Endothelial cell of umbilical vein (primary cell): ENCODE measurements at regions not wholly inside any gene's neighbourhood (a gene's known extent, or its start where the extent isn't known, plus 50 kb on each side); places are given as distances from the start of the nearest gene placed in this dataset.

ENCODE experiments used
- BruUV-seq: library from RNA; stranded (reverse); fragments of 400-500 nt; replicated peaks from 2 replicates; lab custom pipeline; 2021; lab: Mats Ljungman, UMichigan
- CTCF ChIA-PET: fragments of 300-600, 350-600 bp; sonication (Branson Sonifier 250); formaldehyde crosslinking; loops from one replicate; lab custom pipeline; 2021; ENCODE audit warnings: antibody characterized with exemption, inconsistent platforms; lab: Charles Lee
- POLR2A ChIA-PET: fragments of 300-600, 350-600 bp; sonication (Branson Sonifier 250); formaldehyde crosslinking; loops from one replicate; lab custom pipeline; 2021; ENCODE audit warnings: antibody characterized with exemption, inconsistent platforms; lab: Charles Lee
- DNase-seq: peaks from one replicate; pipeline ENCODE4 v3.0.0-alpha.2; 2011; ENCODE audit warnings: low read depth, low spot score
- FAIRE-seq: peaks from 2 replicates; lab custom pipeline; 2011; peaks lifted over from hg19 to GRCh38; lab: Jason Lieb, UNC
- H2AFZ ChIP-seq: 2 replicates; pipeline ENCODE4 v1.6.0; 2012; ENCODE audit warnings: low read depth, low read length, control low read depth, inconsistent platforms
- H3K27ac ChIP-seq: 2 replicates; pipeline ENCODE4 v1.5.1; 2011; ENCODE audit warnings: low read depth, mild to moderate bottlenecking, control low read depth, low read length, moderate library complexity; ENCODE audit not compliant: insufficient read depth
- H3K27me3 ChIP-seq, 2 experiments: 2 replicates each; pipeline versions ENCODE4 v1.6.0 to v1.6.1; 2011; ENCODE audit warnings: low read length in 2 of 2, mixed read lengths in 1 of 2; ENCODE audit not compliant: control insufficient read depth in 2 of 2, insufficient read depth in 2 of 2
- H3K36me3 ChIP-seq, 2 experiments: 2 replicates in 1 of 2; 3 replicates in 1 of 2; pipeline ENCODE4 v1.5.1; 2011; ENCODE audit warnings: low read length in 2 of 2, mild to moderate bottlenecking in 1 of 2, moderate library complexity in 1 of 2; ENCODE audit not compliant: control insufficient read depth in 2 of 2, insufficient read depth in 2 of 2; ENCODE audit errors: extremely low read depth in 1 of 2
- H3K4me1 ChIP-seq: 3 replicates; pipeline ENCODE4 v1.5.1; 2011; ENCODE audit warnings: mild to moderate bottlenecking, low read length; ENCODE audit not compliant: control insufficient read depth, insufficient read depth; ENCODE audit errors: extremely low read depth
- H3K4me2 ChIP-seq: 2 replicates; pipeline ENCODE4 v1.6.1; 2011; ENCODE audit warnings: low read length, control low read depth, mixed read lengths; ENCODE audit not compliant: insufficient read depth
- H3K4me3 ChIP-seq, 3 experiments: fragments of 200-600 bp in 1 of 3; sonication (generic), shearing (Covaris generic) in 1 of 3; replicated peaks in 1 of 3; 2 replicates each; pipeline ENCODE4 v1.5.1; 2011 to 2016; ENCODE audit warnings: control low read depth in 3 of 3, low read length in 3 of 3, mild to moderate bottlenecking in 2 of 3, inconsistent platforms in 1 of 3, low read depth in 1 of 3, moderate library complexity in 1 of 3; ENCODE audit not compliant: insufficient read depth in 1 of 3
- H3K79me2 ChIP-seq: 2 replicates; pipeline ENCODE4 v1.6.0; 2012; ENCODE audit warnings: low read length, inconsistent platforms; ENCODE audit not compliant: control insufficient read depth, insufficient read depth
- H3K9ac ChIP-seq: replicated peaks from 2 replicates; pipeline ENCODE3; 2011; ENCODE audit warnings: low read length, control low read depth; ENCODE audit not compliant: insufficient read depth; ENCODE audit errors: extremely low read depth
- H3K9me1 ChIP-seq: replicated peaks from 3 replicates; pipeline ENCODE4 v1.6.0; 2011; ENCODE audit warnings: mild to moderate bottlenecking, low read length; ENCODE audit not compliant: control insufficient read depth, insufficient read depth; ENCODE audit errors: extremely low read depth
- H3K9me3 ChIP-seq: replicated peaks from 2 replicates; pipeline ENCODE4 v1.5.1; 2012; ENCODE audit warnings: low read length, inconsistent platforms; ENCODE audit not compliant: control insufficient read depth, insufficient read depth
- H4K20me1 ChIP-seq: replicated peaks from 2 replicates; pipeline ENCODE3; 2011; ENCODE audit warnings: mild to moderate bottlenecking, low read length; ENCODE audit not compliant: control insufficient read depth, insufficient read depth; ENCODE audit errors: extremely low read depth
- EZH2 ChIP-seq: IDR thresholded peaks from 2 replicates; pipeline ENCODE4 v1.6.1; 2012; ENCODE audit warnings: borderline replicate concordance, low read depth, mild to moderate bottlenecking, moderate library complexity, low read length, inconsistent platforms; ENCODE audit not compliant: severe bottlenecking
- FOS ChIP-seq: IDR thresholded peaks from 2 replicates; pipeline ENCODE4 v1.6.1; 2011; ENCODE audit warnings: mild to moderate bottlenecking, low read length, moderate library complexity, borderline replicate concordance; ENCODE audit not compliant: insufficient read depth
- GATA2 ChIP-seq: IDR thresholded peaks from 2 replicates; pipeline ENCODE4 v1.7.0; 2011; ENCODE audit warnings: low read depth, mild to moderate bottlenecking, moderate library complexity, mixed read lengths, low read length; ENCODE audit not compliant: insufficient read length, insufficient read depth
- JUN ChIP-seq: IDR thresholded peaks from 2 replicates; pipeline ENCODE4 v1.6.1; 2011; ENCODE audit warnings: borderline replicate concordance, low read depth; ENCODE audit not compliant: insufficient read length, insufficient read depth
- MYC ChIP-seq: IDR thresholded peaks from one replicate; pipeline ENCODE4 v1.6.1; 2011; ENCODE audit warnings: mild to moderate bottlenecking, low read depth, low read length
- POLR2A ChIP-seq: IDR thresholded peaks from 2 replicates; pipeline ENCODE4 v1.6.1; 2012; ENCODE audit warnings: low read depth, mild to moderate bottlenecking, control low read depth, low read length
- POLR2AphosphoS5 ChIP-seq: IDR thresholded peaks from 2 replicates; pipeline ENCODE4 v1.6.1; 2012; ENCODE audit warnings: low read depth, mild to moderate bottlenecking, control low read depth, low read length, moderate library complexity; ENCODE audit not compliant: insufficient read depth
- dilution Hi-C: fragments of 300-500 bp; cut with MboI; formaldehyde crosslinking; loops from one replicate; pipeline ENCODE4 v1.15.0; 2019; ENCODE audit warnings: low sequenced_read_pairs; ENCODE audit not compliant: extremely low pct_ligation_motif_present
- intact Hi-C: fragments of 100-400 bp; cut with micrococcal nuclease; formaldehyde crosslinking; loops from one replicate; pipeline ENCODE4 v1.10.0; 2022
- TF ChIP-seq, protein P1 (sequence below), 2 donors: IDR thresholded peaks; 1 replicate in 1 of 2; 2 replicates in 1 of 2; pipeline ENCODE4 v1.5.1; 2011; ENCODE audit warnings: low read length in 2 of 2, mild to moderate bottlenecking in 2 of 2, moderate library complexity in 2 of 2, control low read depth in 1 of 2, inconsistent platforms in 1 of 2, low read depth in 1 of 2; ENCODE audit not compliant: insufficient read depth in 1 of 2; ENCODE audit errors: extremely low read depth in 1 of 2
- TF ChIP-seq, protein P2 (sequence below): IDR thresholded peaks from 2 replicates; pipeline ENCODE4 v1.6.1; 2011; ENCODE audit not compliant: insufficient read depth, insufficient read length

DNA sequence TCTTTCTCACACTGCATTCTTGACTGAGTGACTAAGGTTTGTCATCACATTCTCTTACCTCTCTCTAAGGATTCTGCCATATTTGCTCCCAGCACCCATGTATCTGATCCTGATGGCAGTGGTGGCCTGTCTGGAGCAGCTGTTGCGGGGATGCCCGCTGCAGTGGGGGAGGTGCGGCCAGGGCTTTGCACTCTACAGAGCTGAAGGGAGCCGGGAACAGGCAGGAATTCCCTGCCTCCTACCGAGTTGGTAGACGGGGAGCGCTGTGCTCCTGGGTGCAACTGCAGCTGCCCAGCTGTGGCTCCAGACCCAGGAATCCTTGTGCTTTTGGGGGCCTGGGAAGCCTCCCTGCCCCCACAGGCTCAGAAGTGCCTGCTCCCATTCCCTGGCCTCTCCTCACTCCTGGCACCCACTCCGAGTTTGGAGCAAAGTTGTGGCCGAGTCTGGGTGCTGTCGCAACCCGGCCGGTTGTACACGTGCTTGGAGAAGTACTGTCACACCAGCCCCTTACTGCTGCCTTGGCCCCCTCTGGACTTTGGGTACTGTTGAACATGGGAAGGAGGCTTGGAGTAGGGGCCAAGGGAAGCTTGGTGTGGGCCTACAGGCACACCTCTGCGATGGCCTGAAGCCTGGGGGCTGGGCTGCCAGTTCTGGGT lies 106.9 kb upstream of the OR4E1 start:
- BruUV-seq = no TSS peak
- H2AFZ ChIP-seq = no peak overlapping the region
- intact Hi-C loops = no loop called here
- ChIA-PET CTCF (interaction anchor here (0.8 kb wide), 1 partner anchor 44 kb away, joined by 3 read pairs; no protein-coding TSS in a partner anchor), POLR2A (no interaction called here)
- no peaks in the 10 kb centered on the region for H3K79me2 ChIP-seq
- no peaks in the 10 kb centered on the region for H3K4me1 ChIP-seq
- H3K9me3 ChIP-seq = no peaks in the 10 kb centered on the region
- no peaks in the 10 kb centered on the region for H3K36me3 ChIP-seq
- no peaks in the 10 kb centered on the region for H4K20me1 ChIP-seq
- TF ChIP-seq FOS (no peak), EZH2 (no peak), POLR2AphosphoS5 (no peak), JUN (no peak), GATA2 (no peak), MYC (no peak), POLR2A (no peak)
- TF ChIP-seq, protein P1, sequence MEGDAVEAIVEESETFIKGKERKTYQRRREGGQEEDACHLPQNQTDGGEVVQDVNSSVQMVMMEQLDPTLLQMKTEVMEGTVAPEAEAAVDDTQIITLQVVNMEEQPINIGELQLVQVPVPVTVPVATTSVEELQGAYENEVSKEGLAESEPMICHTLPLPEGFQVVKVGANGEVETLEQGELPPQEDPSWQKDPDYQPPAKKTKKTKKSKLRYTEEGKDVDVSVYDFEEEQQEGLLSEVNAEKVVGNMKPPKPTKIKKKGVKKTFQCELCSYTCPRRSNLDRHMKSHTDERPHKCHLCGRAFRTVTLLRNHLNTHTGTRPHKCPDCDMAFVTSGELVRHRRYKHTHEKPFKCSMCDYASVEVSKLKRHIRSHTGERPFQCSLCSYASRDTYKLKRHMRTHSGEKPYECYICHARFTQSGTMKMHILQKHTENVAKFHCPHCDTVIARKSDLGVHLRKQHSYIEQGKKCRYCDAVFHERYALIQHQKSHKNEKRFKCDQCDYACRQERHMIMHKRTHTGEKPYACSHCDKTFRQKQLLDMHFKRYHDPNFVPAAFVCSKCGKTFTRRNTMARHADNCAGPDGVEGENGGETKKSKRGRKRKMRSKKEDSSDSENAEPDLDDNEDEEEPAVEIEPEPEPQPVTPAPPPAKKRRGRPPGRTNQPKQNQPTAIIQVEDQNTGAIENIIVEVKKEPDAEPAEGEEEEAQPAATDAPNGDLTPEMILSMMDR (IDR thresholded peaks at IDR 0.05; ENCODE audit: extremely low read depth in 1 of 2, insufficient read depth in 1 of 2, low read depth in 1 of 2, low read length in 2 of 2) = no peak
- TF ChIP-seq, protein P2, sequence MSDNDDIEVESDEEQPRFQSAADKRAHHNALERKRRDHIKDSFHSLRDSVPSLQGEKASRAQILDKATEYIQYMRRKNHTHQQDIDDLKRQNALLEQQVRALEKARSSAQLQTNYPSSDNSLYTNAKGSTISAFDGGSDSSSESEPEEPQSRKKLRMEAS = no peak
- FAIRE-seq (no peak), DNase-seq (no peak)
- no peaks in the 10 kb centered on the region for H3K27me3 ChIP-seq
- no peak overlapping the region for H3K4me2 ChIP-seq
- H3K9me1 ChIP-seq = no peaks in the 10 kb centered on the region
- dilution Hi-C loops = no loop called here
- no peak overlapping the region for H3K4me3 ChIP-seq
- H3K27ac ChIP-seq = no peak overlapping the region
- H3K9ac ChIP-seq = no peak overlapping the region
